ENCODE measurements at regions not wholly inside any gene's neighbourhood (a gene's known extent, or its start where the extent isn't known, plus 50 kb on each side); places are given as distances from the start of the nearest gene placed in this dataset.
"Not testable (repeated sequence)": the region's sequence is repeated elsewhere in the genome, so short reads cannot be mapped to it uniquely, and the experiment has no call there.

DNA sequence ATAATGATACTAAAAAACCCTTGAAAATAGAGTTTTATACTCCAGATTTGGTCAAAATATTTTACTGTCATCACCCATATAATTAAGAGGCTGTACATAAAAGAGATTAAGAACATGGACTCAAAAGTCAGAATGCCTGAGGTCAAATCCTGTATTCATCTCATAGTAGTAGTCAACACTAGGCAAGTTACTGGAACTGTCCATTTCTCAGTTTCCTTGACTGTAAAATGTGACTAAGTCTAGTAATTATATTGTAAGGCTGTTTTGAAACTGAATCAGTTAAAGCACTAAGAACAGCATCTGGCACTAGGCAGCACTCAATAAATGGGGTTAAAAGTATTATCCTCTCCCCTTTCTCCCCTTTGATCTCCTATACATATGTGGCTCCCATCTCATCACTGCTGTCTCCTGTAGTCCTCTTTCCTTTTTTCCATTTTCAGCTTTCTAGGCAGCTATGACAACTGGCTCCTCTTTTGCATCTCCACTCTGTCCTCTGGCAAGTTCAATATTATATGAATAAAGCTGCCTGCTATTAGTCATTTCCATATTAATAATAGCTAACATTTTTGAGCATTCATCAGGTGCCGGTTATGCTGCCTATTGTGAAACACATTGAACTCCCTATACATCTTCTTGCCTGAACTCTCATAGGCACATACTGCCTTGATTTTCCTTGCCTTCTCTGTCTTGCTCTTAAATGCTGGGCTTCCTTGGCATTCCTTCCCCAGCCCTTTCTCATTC is 185.8 kb upstream of the NREP start:
- DNase-seq (ENCODE audit: low read depth) = peak; percentile 79

GRCh38 chr5:111942201-111942600 is 185.2 kb upstream of the NREP start:
- no peak for DNase-seq (ENCODE audit: low read depth)

DNA sequence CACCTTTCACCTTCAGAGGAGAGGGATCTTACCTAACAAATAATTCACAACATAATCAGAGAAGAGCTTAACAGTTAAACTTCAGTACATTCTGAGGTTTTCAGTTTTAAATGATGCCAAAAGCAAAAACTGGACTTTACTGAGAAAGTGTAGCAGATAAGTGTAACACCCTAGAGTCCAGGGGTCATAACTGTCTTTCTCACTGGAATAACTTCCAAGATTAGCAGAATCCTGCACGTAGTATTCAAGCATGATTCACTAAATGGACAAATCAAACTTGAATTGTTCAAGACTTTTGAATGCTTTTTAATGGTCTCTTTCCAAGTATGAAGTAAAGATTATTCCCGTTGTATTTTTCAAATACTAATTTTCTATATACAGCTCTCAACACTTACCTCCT is 180.1 kb upstream of the NREP start:
- DNase-seq (ENCODE audit: low read depth) = no peak

- no peak for DNase-seq (ENCODE audit: low read depth)
These were observed 178.8 kb upstream of the NREP start for GRCh38 chr5:111935835-111936234.

GRCh38 chr5:111935009-111935408 is 178.0 kb upstream of the NREP start:
- no peak for DNase-seq (ENCODE audit: low read depth)

- DNase-seq (ENCODE audit: low read depth) = peak; percentile 49
These were observed 177.5 kb upstream of the NREP start for GRCh38 chr5:111934511-111934910.

DNA sequence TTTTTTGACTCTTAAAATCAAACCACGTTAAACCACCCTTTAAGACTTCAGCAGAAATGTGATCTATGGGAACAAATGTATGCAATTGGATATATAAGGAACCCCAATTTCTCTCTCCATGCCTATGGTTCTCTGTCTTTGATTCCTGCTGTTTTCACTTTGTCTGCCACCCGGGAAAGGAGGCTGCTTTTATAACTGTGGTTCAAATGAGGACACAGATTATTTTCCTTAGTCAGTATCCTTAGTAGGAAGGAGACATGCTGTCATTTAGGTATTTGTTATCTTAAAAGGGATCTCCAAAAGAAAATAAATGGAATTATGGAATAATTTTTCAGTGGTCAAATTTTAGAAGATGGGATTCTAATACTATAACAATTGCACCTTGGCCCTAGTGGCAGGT is 176.1 kb upstream of the NREP start:
- no peak for DNase-seq (ENCODE audit: low read depth)

DNA sequence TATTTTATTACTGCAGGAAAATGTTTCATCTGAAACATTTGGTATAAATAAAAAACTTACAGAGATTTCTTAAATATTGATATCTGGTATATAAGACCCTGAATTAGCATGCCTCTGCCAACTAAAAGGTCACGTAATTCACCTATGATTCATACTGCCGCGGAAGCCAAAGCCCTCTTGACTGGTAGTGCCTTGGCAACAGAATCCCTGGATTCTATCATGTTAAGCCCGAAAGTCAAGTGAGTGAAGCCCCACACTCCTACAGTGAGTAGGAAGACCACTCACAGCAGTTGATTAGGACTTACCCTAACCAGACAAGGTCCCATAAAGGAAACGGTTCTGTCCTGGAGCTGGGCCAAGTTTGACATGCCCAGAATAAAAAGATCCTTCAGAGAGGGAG is 175.6 kb upstream of the NREP start:
- no peak for DNase-seq (ENCODE audit: low read depth)

- DNase-seq (ENCODE audit: low read depth) = no peak
These were observed 175.2 kb upstream of the NREP start for GRCh38 chr5:111932199-111932598.

DNA sequence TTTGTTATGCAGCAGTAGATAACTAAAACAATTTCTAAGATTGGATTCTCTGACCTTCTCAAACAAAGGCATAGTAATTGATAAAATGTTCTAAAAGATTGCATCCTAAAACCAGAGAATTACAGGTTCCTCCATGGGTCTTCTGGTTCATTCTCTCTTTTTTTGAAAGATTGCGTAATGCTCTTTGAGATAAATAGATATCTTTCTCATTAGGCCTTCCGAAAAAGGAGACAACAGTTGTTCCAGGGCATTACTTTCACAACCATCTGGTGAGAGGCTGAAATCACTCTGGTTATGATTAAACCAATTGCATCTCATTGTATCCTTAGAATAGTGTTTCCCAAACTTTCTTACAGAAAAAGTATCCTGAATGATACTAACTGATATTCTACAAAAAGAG is 174.7 kb upstream of the NREP start:
- DNase-seq (ENCODE audit: low read depth) = peak; percentile 61

GRCh38 chr5:111930905-111931461 is 174.0 kb upstream of the NREP start:
- DNase-seq (ENCODE audit: low read depth) = peak; percentile 93

GRCh38 chr5:111930449-111930848 is 173.5 kb upstream of the NREP start:
- peak; percentile 45 for DNase-seq (ENCODE audit: low read depth)

- peak; percentile 91 for DNase-seq (ENCODE audit: low read depth)
These were observed 172.9 kb upstream of the NREP start for GRCh38 chr5:111929867-111930266.

GRCh38 chr5:111929261-111929660 is 172.3 kb upstream of the NREP start:
- DNase-seq (ENCODE audit: low read depth) = no peak

DNA sequence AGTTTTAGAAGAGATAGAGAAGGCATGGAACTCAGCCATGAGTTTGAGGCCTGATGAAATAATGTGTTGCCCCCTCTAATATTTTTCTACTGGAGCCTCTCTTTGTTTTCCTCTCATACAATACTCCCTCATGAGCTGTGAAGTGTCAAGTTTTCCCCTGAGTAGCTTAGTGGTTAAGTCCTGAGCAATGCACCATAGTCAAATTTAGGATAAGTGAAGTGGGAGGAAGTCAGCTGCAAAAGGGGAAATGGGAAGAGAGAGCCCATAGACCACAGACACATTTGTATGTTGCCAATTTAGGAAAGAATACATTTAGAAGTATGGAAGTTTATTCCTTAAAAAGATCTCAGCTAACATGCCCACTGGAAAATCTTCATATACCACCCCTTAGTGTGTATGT is 171.5 kb upstream of the NREP start:
- DNase-seq (ENCODE audit: low read depth) = no peak

- DNase-seq (ENCODE audit: low read depth) = no peak
These were observed 170.2 kb upstream of the NREP start for GRCh38 chr5:111927191-111927590.

GRCh38 chr5:111926026-111926425 is 169.0 kb upstream of the NREP start:
- no peak for DNase-seq (ENCODE audit: low read depth)

- no peak for DNase-seq (ENCODE audit: low read depth)
These were observed 165.3 kb upstream of the NREP start for GRCh38 chr5:111922344-111922743.

GRCh38 chr5:111921691-111922090 is 164.7 kb upstream of the NREP start:
- not testable (repeated sequence) for DNase-seq (ENCODE audit: low read depth)

- DNase-seq (ENCODE audit: low read depth) = no peak
These were observed 158.1 kb upstream of the NREP start for GRCh38 chr5:111914966-111915636.

- peak; percentile 3 for DNase-seq (ENCODE audit: low read depth)
These were observed 145.4 kb upstream of the NREP start for GRCh38 chr5:111902436-111902835.

GRCh38 chr5:111901296-111901695 is 144.3 kb upstream of the NREP start:
- DNase-seq (ENCODE audit: low read depth) = no peak

- DNase-seq (ENCODE audit: low read depth) = peak; percentile 6
These were observed 136.0 kb upstream of the NREP start for GRCh38 chr5:111892949-111893348.

DNA sequence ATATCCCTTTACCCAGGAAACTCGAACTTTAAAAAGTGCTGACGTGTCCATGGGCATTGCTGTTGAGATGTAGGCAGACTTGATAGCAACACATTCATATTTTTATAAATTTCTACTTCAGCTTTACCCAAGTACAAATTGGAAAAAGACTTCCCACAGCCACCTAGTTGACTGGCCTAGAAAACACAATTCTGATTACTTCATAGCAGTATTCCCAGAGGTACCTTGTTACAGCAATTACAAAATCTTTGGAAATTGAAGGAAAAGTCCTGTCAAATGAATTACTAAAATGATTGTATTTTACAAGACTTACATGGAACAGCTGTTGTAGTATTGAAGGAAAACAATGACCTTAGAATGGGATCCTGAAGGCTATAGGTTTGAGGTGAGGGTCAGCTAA is 130.7 kb upstream of the NREP start:
- DNase-seq (ENCODE audit: low read depth) = no peak

Measured in iris pigment epithelial cell (primary cell).